PFSK-1 (cell line): ENCODE measurements at regions not wholly inside any gene's neighbourhood (a gene's known extent, or its start where the extent isn't known, plus 50 kb on each side); places are given as distances from the start of the nearest gene placed in this dataset.

Experiments
- FOXP2 ChIP-seq: optimal IDR thresholded peaks from 2 replicates; pipeline ENCODE3; 2011; ENCODE audit warnings: borderline replicate concordance, control low read depth, inconsistent platforms; ENCODE audit not compliant: insufficient read depth; ENCODE audit errors: extremely low read length, extremely low read depth
- POLR2AphosphoS5 ChIP-seq: IDR thresholded peaks from 2 replicates; pipeline ENCODE4 v1.6.1; 2012; ENCODE audit warnings: low read depth, mild to moderate bottlenecking, control low read depth, low read length, moderate library complexity
- SIN3A ChIP-seq: IDR thresholded peaks from 2 replicates; pipeline ENCODE4 v1.6.1; 2012; ENCODE audit warnings: mild to moderate bottlenecking, low read length, moderate library complexity, borderline replicate concordance; ENCODE audit not compliant: insufficient read depth
- TAF1 ChIP-seq: IDR thresholded peaks from 2 replicates; pipeline ENCODE4 v1.6.1; 2012; ENCODE audit warnings: low read length, control low read depth, borderline replicate concordance; ENCODE audit not compliant: insufficient read depth
- TF ChIP-seq, protein P1 (sequence below), 2 experiments: IDR thresholded peaks; 2 replicates each; pipeline versions ENCODE4 v1.6.1 to v1.8.0; 2011 to 2012; ENCODE audit warnings: low read depth in 2 of 2, low read length in 2 of 2, control low read depth in 1 of 2, inconsistent platforms in 1 of 2, mild to moderate bottlenecking in 1 of 2, moderate library complexity in 1 of 2; ENCODE audit not compliant: insufficient read depth in 1 of 2

DNA sequence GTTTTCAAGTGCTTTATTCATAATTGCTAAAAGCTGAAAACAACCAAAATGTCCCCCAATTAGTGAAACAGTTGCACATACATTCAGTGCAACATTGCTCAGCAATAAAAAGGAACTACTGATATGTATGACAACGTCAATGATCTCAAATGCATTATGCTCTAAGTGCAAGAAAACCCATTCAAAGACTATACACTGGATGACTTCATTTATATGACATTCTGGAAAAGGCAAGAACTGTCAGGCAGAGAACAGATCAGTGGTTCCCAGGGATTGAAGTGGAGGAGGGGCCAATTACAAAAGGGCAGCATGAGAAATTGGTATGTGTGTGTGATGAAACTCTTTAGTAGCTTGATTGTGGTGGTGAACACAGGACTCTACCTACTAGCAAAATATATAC is 585.6 kb downstream of the TBL1XR1 start:
- TF ChIP-seq SIN3A (no peak), FOXP2 (no peak), POLR2AphosphoS5 (no peak), TAF1 (no peak)

GRCh38 chr3:176609361-176609760 is 587.9 kb downstream of the TBL1XR1 start:
- TF ChIP-seq POLR2AphosphoS5 (no peak), FOXP2 (no peak), TAF1 (no peak), SIN3A (no peak)

- TF ChIP-seq POLR2AphosphoS5 (no peak), FOXP2 (no peak)
- TF ChIP-seq, protein P1, sequence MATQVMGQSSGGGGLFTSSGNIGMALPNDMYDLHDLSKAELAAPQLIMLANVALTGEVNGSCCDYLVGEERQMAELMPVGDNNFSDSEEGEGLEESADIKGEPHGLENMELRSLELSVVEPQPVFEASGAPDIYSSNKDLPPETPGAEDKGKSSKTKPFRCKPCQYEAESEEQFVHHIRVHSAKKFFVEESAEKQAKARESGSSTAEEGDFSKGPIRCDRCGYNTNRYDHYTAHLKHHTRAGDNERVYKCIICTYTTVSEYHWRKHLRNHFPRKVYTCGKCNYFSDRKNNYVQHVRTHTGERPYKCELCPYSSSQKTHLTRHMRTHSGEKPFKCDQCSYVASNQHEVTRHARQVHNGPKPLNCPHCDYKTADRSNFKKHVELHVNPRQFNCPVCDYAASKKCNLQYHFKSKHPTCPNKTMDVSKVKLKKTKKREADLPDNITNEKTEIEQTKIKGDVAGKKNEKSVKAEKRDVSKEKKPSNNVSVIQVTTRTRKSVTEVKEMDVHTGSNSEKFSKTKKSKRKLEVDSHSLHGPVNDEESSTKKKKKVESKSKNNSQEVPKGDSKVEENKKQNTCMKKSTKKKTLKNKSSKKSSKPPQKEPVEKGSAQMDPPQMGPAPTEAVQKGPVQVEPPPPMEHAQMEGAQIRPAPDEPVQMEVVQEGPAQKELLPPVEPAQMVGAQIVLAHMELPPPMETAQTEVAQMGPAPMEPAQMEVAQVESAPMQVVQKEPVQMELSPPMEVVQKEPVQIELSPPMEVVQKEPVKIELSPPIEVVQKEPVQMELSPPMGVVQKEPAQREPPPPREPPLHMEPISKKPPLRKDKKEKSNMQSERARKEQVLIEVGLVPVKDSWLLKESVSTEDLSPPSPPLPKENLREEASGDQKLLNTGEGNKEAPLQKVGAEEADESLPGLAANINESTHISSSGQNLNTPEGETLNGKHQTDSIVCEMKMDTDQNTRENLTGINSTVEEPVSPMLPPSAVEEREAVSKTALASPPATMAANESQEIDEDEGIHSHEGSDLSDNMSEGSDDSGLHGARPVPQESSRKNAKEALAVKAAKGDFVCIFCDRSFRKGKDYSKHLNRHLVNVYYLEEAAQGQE (IDR thresholded peaks at IDR 0.05; ENCODE audit: insufficient read depth in 1 of 2, low read depth in 2 of 2, low read length in 2 of 2), result no peak
Measured at GRCh38 chr3:176595307-176595706, 602.0 kb downstream of the TBL1XR1 start.

- no peak for TF ChIP-seq POLR2AphosphoS5
- TF ChIP-seq TAF1, result no peak
- TF ChIP-seq, protein P1 (IDR thresholded peaks at IDR 0.05; ENCODE audit: insufficient read depth in 1 of 2, low read depth in 2 of 2, low read length in 2 of 2), result no peak
- TF ChIP-seq SIN3A, result no peak
- no peak for TF ChIP-seq FOXP2
Measured at GRCh38 chr3:176590722-176591121, 606.6 kb downstream of the TBL1XR1 start.

- TF ChIP-seq POLR2AphosphoS5, result no peak
- TF ChIP-seq, protein P1 (IDR thresholded peaks at IDR 0.05; ENCODE audit: insufficient read depth in 1 of 2, low read depth in 2 of 2, low read length in 2 of 2), result no peak
- no peak for TF ChIP-seq FOXP2
Measured at GRCh38 chr3:176587089-176587488, 610.2 kb downstream of the TBL1XR1 start.

- TF ChIP-seq FOXP2 (no peak), TAF1 (no peak), SIN3A (no peak), POLR2AphosphoS5 (no peak)
- TF ChIP-seq, protein P1 (IDR thresholded peaks at IDR 0.05; ENCODE audit: insufficient read depth in 1 of 2, low read depth in 2 of 2, low read length in 2 of 2), result no peak
Measured at GRCh38 chr3:176584413-176585176, 612.7 kb downstream of the TBL1XR1 start.
